B cell (primary cell): ENCODE measurements at regions not wholly inside any gene's neighbourhood (a gene's known extent, or its start where the extent isn't known, plus 50 kb on each side); places are given as distances from the start of the nearest gene placed in this dataset.

Source experiments
- ATAC-seq: fragments of 200-7000 bp; cut with Tn5 transposase; one replicate; pipeline ENCODE4 v1.10.0; 2021; ENCODE audit warnings: low read depth, mild to moderate bottlenecking, moderate number of reproducible peaks, moderate library complexity
- CTCF ChIA-PET: fragments of 350-600 bp; sonication (Branson Sonifier 250); formaldehyde crosslinking; loops from one replicate; lab custom pipeline; 2021; ENCODE audit warnings: antibody characterized with exemption, inconsistent platforms; lab: Charles Lee
- POLR2A ChIA-PET: fragments of 350-600 bp; sonication (Branson Sonifier 250); formaldehyde crosslinking; loops from one replicate; lab custom pipeline; 2021; ENCODE audit warnings: antibody characterized with exemption; lab: Charles Lee
- DNase-seq: peaks from one replicate; pipeline ENCODE4 v3.0.0; 2013
- H2AFZ ChIP-seq: 2 replicates; pipeline ENCODE4 v1.6.1; 2012; ENCODE audit warnings: mild to moderate bottlenecking, low read depth, low read length; ENCODE audit not compliant: insufficient read depth, poor library complexity, severe bottlenecking
- H3K27ac ChIP-seq, 2 donors: 1 replicate in 1 of 2; 2 replicates in 1 of 2; pipeline ENCODE4 v1.5.1; 2012 to 2013; ENCODE audit warnings: low read length in 2 of 2, mild to moderate bottlenecking in 2 of 2, moderate library complexity in 1 of 2
- H3K27me3 ChIP-seq, 4 experiments: fragments of 200-600 bp in 1 of 4; sonication (generic) in 1 of 4; replicated peaks in 1 of 4; 1 replicate in 2 of 4; 2 replicates in 2 of 4; pipeline versions ENCODE4 v1.6.1 to v1.7.0; 2013 to 2016; ENCODE audit warnings: low read length in 3 of 4, mild to moderate bottlenecking in 2 of 4, mixed read lengths in 1 of 4, moderate library complexity in 1 of 4; ENCODE audit not compliant: insufficient read depth in 4 of 4, control insufficient read depth in 3 of 4; ENCODE audit errors: control extremely low read depth in 1 of 4
- H3K36me3 ChIP-seq, 2 experiments: replicated peaks in 1 of 2; 1 replicate in 1 of 2; 2 replicates in 1 of 2; pipeline versions ENCODE4 v1.6.1 to v1.7.1; 2013; ENCODE audit warnings: low read length in 1 of 2; ENCODE audit not compliant: insufficient read depth in 2 of 2, control insufficient read depth in 1 of 2; ENCODE audit errors: control extremely low read depth in 1 of 2, extremely low read depth in 1 of 2
- H3K4me1 ChIP-seq, 2 donors: fragments of 200-600 bp in 1 of 2; sonication (generic) in 1 of 2; 1 replicate in 1 of 2; 2 replicates in 1 of 2; pipeline versions ENCODE4 v1.5.1 to v1.6.1; 2013 to 2017; ENCODE audit warnings: low read length in 2 of 2; ENCODE audit not compliant: control insufficient read depth in 2 of 2, insufficient read depth in 2 of 2
- H3K4me2 ChIP-seq: replicated peaks from 2 replicates; pipeline ENCODE3; 2012; ENCODE audit warnings: mild to moderate bottlenecking, low read depth, low read length; ENCODE audit not compliant: poor library complexity, severe bottlenecking
- H3K4me3 ChIP-seq, 5 experiments: fragments of 200-600 bp in 1 of 5; sonication (generic) in 1 of 5; 1 replicate in 3 of 5; 2 replicates in 2 of 5; pipeline versions ENCODE4 v1.5.1 to v1.7.0; 2011 to 2016; ENCODE audit warnings: low read length in 4 of 5, mild to moderate bottlenecking in 4 of 5, low read depth in 2 of 5, control low read depth in 1 of 5, moderate library complexity in 1 of 5; ENCODE audit not compliant: insufficient read depth in 1 of 5; ENCODE audit errors: control extremely low read depth in 1 of 5, extremely low read depth in 1 of 5
- H3K79me2 ChIP-seq: fragments of 200-600 bp; sonication (generic); one replicate; pipeline ENCODE4 v1.6.0; 2016; ENCODE audit warnings: low read length; ENCODE audit not compliant: control insufficient read depth, insufficient read depth
- H3K9ac ChIP-seq: fragments of 200-600 bp; sonication (generic); 2 replicates; pipeline ENCODE4 v1.6.1; 2017; ENCODE audit warnings: mild to moderate bottlenecking, low read length, moderate library complexity
- H3K9me3 ChIP-seq, 3 donors: one replicate each; pipeline versions ENCODE4 v1.6.1 to v1.7.1; 2013; ENCODE audit warnings: low read length in 2 of 3; ENCODE audit not compliant: control insufficient read depth in 2 of 3, insufficient read depth in 1 of 3; ENCODE audit errors: control extremely low read depth in 1 of 3
- H4K20me1 ChIP-seq: 2 replicates; pipeline ENCODE4 v1.6.0; 2012; ENCODE audit warnings: mild to moderate bottlenecking, low read length; ENCODE audit not compliant: insufficient read depth, control insufficient read depth, poor library complexity, severe bottlenecking
- H3K27ac Mint-ChIP-seq: one replicate; pipeline ENCODE4 v1.8.0; 2021; ENCODE audit warnings: mixed read lengths
- H3K27me3 Mint-ChIP-seq: one replicate; pipeline ENCODE4 v1.8.0; 2021; ENCODE audit warnings: mixed read lengths
- H3K4me1 Mint-ChIP-seq: one replicate; pipeline ENCODE4 v1.8.0; 2021; ENCODE audit warnings: mixed read lengths
- H3K4me3 Mint-ChIP-seq: one replicate; pipeline ENCODE4 v1.8.0; 2021; ENCODE audit warnings: mixed read lengths
- H3K9me3 Mint-ChIP-seq: one replicate; pipeline ENCODE4 v1.8.0; 2022; ENCODE audit warnings: mixed read lengths; ENCODE audit not compliant: insufficient read depth
- CTCF ChIP-seq: fragments of 200-600 bp; IDR thresholded peaks from one replicate; pipeline ENCODE4 v1.8.0; 2022; ENCODE audit warnings: antibody characterized with exemption, mild to moderate bottlenecking
- EZH2 ChIP-seq: IDR thresholded peaks from 2 replicates; pipeline ENCODE4 v1.6.1; 2012; ENCODE audit warnings: borderline replicate concordance, low read depth, mild to moderate bottlenecking, moderate library complexity, low read length; ENCODE audit not compliant: insufficient read depth, poor library complexity, severe bottlenecking
- WGBS: methylation state at CpG from one replicate; pipeline ENCODE4 v1.1.5; 2013; ENCODE audit warnings: missing lambda C conversion rate; ENCODE audit not compliant: insufficient coverage; 5-methylcytosine and 5-hydroxymethylcytosine counted together
- intact Hi-C: fragments of 100-400 bp; cut with micrococcal nuclease; formaldehyde crosslinking; loops from one replicate; pipeline ENCODE4 v1.10.0; 2022

GRCh38 chr18:65358306-65358705, 392.5 kb upstream of the CDH7 start:
- no CpG with 5 or more reads among the region's 3 CpGs for WGBS
- Mint-ChIP-seq H3K27me3 (no peaks in the 10 kb centered on the region), H3K27ac (no peak overlapping the region), H3K9me3 (no peaks in the 10 kb centered on the region), H3K4me1 (no peaks in the 10 kb centered on the region), H3K4me3 (no peak overlapping the region)
- no peaks in the 10 kb centered on the region for H3K4me1 ChIP-seq
- H3K4me3 ChIP-seq = no peak overlapping the region
- no peak overlapping the region for H3K9ac ChIP-seq
- POLR2A ChIA-PET = no interaction called here
- no peaks in the 10 kb centered on the region for H4K20me1 ChIP-seq
- H3K36me3 ChIP-seq = no peaks in the 10 kb centered on the region
- TF ChIP-seq EZH2 (no peak), CTCF (no peak)
- no peaks in the 10 kb centered on the region for H3K79me2 ChIP-seq
- DNase-seq = no peak
- H3K27ac ChIP-seq = no peak overlapping the region
- H3K27me3 ChIP-seq = no peaks in the 10 kb centered on the region
- CTCF ChIA-PET = no interaction called here
- H3K4me2 ChIP-seq = no peak overlapping the region
- ATAC-seq = no peak
- intact Hi-C loops = no loop called here
- peaks cover 0 to 3% (median 0%) of the 10 kb centered on the region in 3 donors for H3K9me3 ChIP-seq
- no peak overlapping the region for H2AFZ ChIP-seq

GRCh38 chr18:65352186-65352585, 398.6 kb upstream of the CDH7 start:
- Histone ChIP-seq H3K36me3 (no peaks in the 10 kb centered on the region), H3K79me2 (no peaks in the 10 kb centered on the region), H3K9ac (no peak overlapping the region), H3K4me3 (no peak overlapping the region), H3K4me2 (no peak overlapping the region), H4K20me1 (no peaks in the 10 kb centered on the region), H3K4me1 (no peaks in the 10 kb centered on the region), H3K9me3 (no peaks in the 10 kb centered on the region), H3K27ac (no peak overlapping the region), H2AFZ (no peak overlapping the region), H3K27me3 (no peaks in the 10 kb centered on the region)
- DNase-seq = no peak
- H3K27ac Mint-ChIP-seq = no peak overlapping the region
- TF ChIP-seq EZH2 (no peak), CTCF (no peak)
- no peaks in the 10 kb centered on the region for H3K27me3 Mint-ChIP-seq
- no peaks in the 10 kb centered on the region for H3K9me3 Mint-ChIP-seq
- ChIA-PET POLR2A (no interaction called here), CTCF (no interaction called here)
- no peak for ATAC-seq
- H3K4me3 Mint-ChIP-seq = no peak overlapping the region
- intact Hi-C loops = no loop called here
- H3K4me1 Mint-ChIP-seq = no peaks in the 10 kb centered on the region
- no CpG with 5 or more reads among the region's 3 CpGs for WGBS
